ENCODE measurements at regions not wholly inside any gene's neighbourhood (a gene's known extent, or its start where the extent isn't known, plus 50 kb on each side); places are given as distances from the start of the nearest gene placed in this dataset.

- no peak overlapping the region for H3K27ac ChIP-seq (ENCODE audit: poor library complexity, severe bottlenecking)
- no peaks in the 10 kb centered on the region for H3K27me3 ChIP-seq (ENCODE audit: insufficient read depth, poor library complexity, severe bottlenecking)
- H3K9me3 ChIP-seq (ENCODE audit: severe bottlenecking): no peaks in the 10 kb centered on the region
- no peaks in the 10 kb centered on the region for H3K36me3 ChIP-seq (ENCODE audit: low read depth)
- H3K4me3 ChIP-seq (ENCODE audit: severe bottlenecking): no peak overlapping the region
- TF ChIP-seq, protein P1, sequence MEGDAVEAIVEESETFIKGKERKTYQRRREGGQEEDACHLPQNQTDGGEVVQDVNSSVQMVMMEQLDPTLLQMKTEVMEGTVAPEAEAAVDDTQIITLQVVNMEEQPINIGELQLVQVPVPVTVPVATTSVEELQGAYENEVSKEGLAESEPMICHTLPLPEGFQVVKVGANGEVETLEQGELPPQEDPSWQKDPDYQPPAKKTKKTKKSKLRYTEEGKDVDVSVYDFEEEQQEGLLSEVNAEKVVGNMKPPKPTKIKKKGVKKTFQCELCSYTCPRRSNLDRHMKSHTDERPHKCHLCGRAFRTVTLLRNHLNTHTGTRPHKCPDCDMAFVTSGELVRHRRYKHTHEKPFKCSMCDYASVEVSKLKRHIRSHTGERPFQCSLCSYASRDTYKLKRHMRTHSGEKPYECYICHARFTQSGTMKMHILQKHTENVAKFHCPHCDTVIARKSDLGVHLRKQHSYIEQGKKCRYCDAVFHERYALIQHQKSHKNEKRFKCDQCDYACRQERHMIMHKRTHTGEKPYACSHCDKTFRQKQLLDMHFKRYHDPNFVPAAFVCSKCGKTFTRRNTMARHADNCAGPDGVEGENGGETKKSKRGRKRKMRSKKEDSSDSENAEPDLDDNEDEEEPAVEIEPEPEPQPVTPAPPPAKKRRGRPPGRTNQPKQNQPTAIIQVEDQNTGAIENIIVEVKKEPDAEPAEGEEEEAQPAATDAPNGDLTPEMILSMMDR (IDR thresholded peaks at IDR 0.05; ENCODE audit: poor library complexity, severe bottlenecking): no peak
- DNase-seq (ENCODE audit: low spot score) (no peak), ATAC-seq (ENCODE audit: low read depth) (no peak)
- H3K4me1 ChIP-seq (ENCODE audit: insufficient read depth, poor library complexity, severe bottlenecking): no peaks in the 10 kb centered on the region
Measured at GRCh38 chr9:87346061-87346665, 151.5 kb upstream of the DAPK1 start.

DNA sequence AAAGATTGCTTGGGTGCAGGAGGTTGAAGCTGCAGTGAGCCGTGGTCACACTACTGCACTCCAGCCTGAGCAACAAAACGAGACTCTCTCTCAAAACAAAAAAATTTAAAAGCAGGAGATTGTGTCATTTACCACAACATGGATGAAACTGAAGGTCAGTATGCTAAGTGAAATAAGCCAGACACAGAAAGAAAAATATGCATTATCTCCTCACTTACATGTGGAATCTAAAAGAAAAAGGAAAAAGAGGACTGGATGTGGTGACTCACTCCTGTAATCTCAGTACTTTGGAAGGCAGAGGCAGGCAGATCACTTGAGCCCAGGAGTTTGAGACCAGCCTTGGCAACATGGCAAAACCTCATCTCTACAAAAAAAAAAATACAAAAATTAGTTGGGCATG lies 146.8 kb upstream of the DAPK1 start:
- H3K36me3 ChIP-seq (ENCODE audit: low read depth): no peaks in the 10 kb centered on the region
- H3K4me1 ChIP-seq (ENCODE audit: insufficient read depth, poor library complexity, severe bottlenecking): no peaks in the 10 kb centered on the region
- DNase-seq (ENCODE audit: low spot score) (no peak), ATAC-seq (ENCODE audit: low read depth) (no peak)
- no peaks in the 10 kb centered on the region for H3K27me3 ChIP-seq (ENCODE audit: insufficient read depth, poor library complexity, severe bottlenecking)
- TF ChIP-seq, protein P1 (IDR thresholded peaks at IDR 0.05; ENCODE audit: poor library complexity, severe bottlenecking): no peak
- no peak overlapping the region for H3K27ac ChIP-seq (ENCODE audit: poor library complexity, severe bottlenecking)
- no peak overlapping the region for H3K4me3 ChIP-seq (ENCODE audit: severe bottlenecking)
- H3K9me3 ChIP-seq (ENCODE audit: severe bottlenecking): no peaks in the 10 kb centered on the region

- ATAC-seq (ENCODE audit: low read depth) (no peak), DNase-seq (ENCODE audit: low spot score) (no peak)
- Histone ChIP-seq H3K27me3 (ENCODE audit: insufficient read depth, poor library complexity, severe bottlenecking) (no peaks in the 10 kb centered on the region), H3K4me3 (ENCODE audit: severe bottlenecking) (no peak overlapping the region), H3K4me1 (ENCODE audit: insufficient read depth, poor library complexity, severe bottlenecking) (no peaks in the 10 kb centered on the region), H3K9me3 (ENCODE audit: severe bottlenecking) (no peaks in the 10 kb centered on the region), H3K27ac (ENCODE audit: poor library complexity, severe bottlenecking) (no peak overlapping the region), H3K36me3 (ENCODE audit: low read depth) (no peaks in the 10 kb centered on the region)
- TF ChIP-seq, protein P1 (IDR thresholded peaks at IDR 0.05; ENCODE audit: poor library complexity, severe bottlenecking): no peak
Measured at GRCh38 chr9:87353301-87353700, 144.4 kb upstream of the DAPK1 start.

DNA sequence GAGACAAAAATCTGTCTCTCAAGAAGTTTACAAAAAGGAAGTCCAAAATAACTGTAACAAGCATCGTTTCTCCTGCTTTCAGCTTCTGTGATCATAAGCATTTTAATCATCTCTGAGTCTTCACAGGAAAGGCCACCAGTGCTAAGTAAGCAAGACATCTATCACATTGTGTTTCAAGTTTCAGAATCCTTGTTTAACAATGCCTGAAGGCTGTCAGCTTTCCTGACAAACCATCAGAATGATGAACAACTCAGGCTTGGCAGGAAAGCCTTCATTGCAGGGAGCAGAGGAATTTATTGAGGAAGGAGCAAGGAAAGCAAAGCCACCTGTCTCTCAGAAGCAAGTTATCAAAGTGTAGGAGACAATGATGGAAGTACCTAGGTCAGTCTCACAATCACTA lies 143.5 kb upstream of the DAPK1 start:
- Histone ChIP-seq H3K4me3 (ENCODE audit: severe bottlenecking) (no peak overlapping the region), H3K27me3 (ENCODE audit: insufficient read depth, poor library complexity, severe bottlenecking) (no peaks in the 10 kb centered on the region), H3K4me1 (ENCODE audit: insufficient read depth, poor library complexity, severe bottlenecking) (no peaks in the 10 kb centered on the region), H3K27ac (ENCODE audit: poor library complexity, severe bottlenecking) (no peak overlapping the region), H3K9me3 (ENCODE audit: severe bottlenecking) (no peaks in the 10 kb centered on the region), H3K36me3 (ENCODE audit: low read depth) (no peaks in the 10 kb centered on the region)
- ATAC-seq (ENCODE audit: low read depth) (no peak), DNase-seq (ENCODE audit: low spot score) (no peak)
- TF ChIP-seq, protein P1 (IDR thresholded peaks at IDR 0.05; ENCODE audit: poor library complexity, severe bottlenecking): no peak

DNA sequence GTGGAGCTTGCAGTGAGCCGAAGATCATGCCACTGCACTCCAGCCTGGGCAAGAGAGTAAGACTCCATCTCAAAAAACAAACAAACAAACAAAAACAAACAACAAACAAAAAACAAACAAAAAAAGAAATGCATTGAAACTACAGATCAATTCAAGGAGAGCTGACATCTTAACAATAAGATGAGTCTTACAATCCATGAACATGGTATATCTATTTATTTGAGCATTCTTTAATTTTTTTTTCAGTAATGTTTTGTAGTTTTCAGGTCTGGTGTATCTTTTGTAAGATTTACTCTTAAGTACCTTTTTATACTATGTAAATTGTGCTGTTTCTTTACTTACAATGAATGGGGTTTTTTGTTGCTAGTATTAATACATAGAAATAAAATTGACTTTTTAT lies 140.1 kb upstream of the DAPK1 start:
- no peak for ATAC-seq (ENCODE audit: low read depth)

More for the DNA sequence above, 140.1 kb upstream of the DAPK1 start:
- no peak overlapping the region for H3K27ac ChIP-seq (ENCODE audit: poor library complexity, severe bottlenecking)
- no peaks in the 10 kb centered on the region for H3K36me3 ChIP-seq (ENCODE audit: low read depth)
- H3K9me3 ChIP-seq (ENCODE audit: severe bottlenecking): no peaks in the 10 kb centered on the region
- H3K4me1 ChIP-seq (ENCODE audit: insufficient read depth, poor library complexity, severe bottlenecking): no peaks in the 10 kb centered on the region
- H3K27me3 ChIP-seq (ENCODE audit: insufficient read depth, poor library complexity, severe bottlenecking): no peaks in the 10 kb centered on the region
- TF ChIP-seq, protein P1 (IDR thresholded peaks at IDR 0.05; ENCODE audit: poor library complexity, severe bottlenecking): no peak
- no peak overlapping the region for H3K4me3 ChIP-seq (ENCODE audit: severe bottlenecking)
- no peak for DNase-seq (ENCODE audit: low spot score)

Measured in RWPE2 (cell line).